HEK293T (cell line): ENCODE measurements at regions not wholly inside any gene's neighbourhood (a gene's known extent, or its start where the extent isn't known, plus 50 kb on each side); places are given as distances from the start of the nearest gene placed in this dataset.

Experiments
- CTCF ChIA-PET: fragments of 350-600 bp; formaldehyde crosslinking; extraction: SDS; loops from one replicate; lab custom pipeline; 2021; ENCODE audit warnings: antibody characterized with exemption, inconsistent platforms; lab: Yijun Ruan, JAX
- POLR2A ChIA-PET: fragments of 350-600 bp; formaldehyde crosslinking; extraction: SDS; loops from one replicate; lab custom pipeline; 2020; ENCODE audit warnings: antibody characterized with exemption, inconsistent platforms; lab: Yijun Ruan, JAX
- DNase-seq: peaks from one replicate; pipeline ENCODE4 v3.0.0; 2012; ENCODE audit warnings: mixed read lengths; ENCODE audit errors: extremely low spot score
- ARNT ChIP-seq: fragments of 450-650 bp; IDR thresholded peaks from 2 replicates; pipeline ENCODE4 v1.6.1; 2017; ENCODE audit warnings: mild to moderate bottlenecking
- BHLHE40 ChIP-seq: fragments of 450-650 bp; IDR thresholded peaks from 2 replicates; pipeline ENCODE4 v1.6.1; 2016; ENCODE audit warnings: mild to moderate bottlenecking, moderate library complexity, borderline replicate concordance
- CTBP1 ChIP-seq: fragments of 450-650 bp; IDR thresholded peaks from 2 replicates; pipeline ENCODE4 v1.6.1; 2016; ENCODE audit warnings: borderline replicate concordance
- ELF4 ChIP-seq: fragments of 450-650 bp; IDR thresholded peaks from 2 replicates; pipeline ENCODE4 v1.6.1; 2017; ENCODE audit warnings: antibody characterized with exemption
- FOXA1 ChIP-seq: fragments of 450-650 bp; IDR thresholded peaks from 2 replicates; pipeline ENCODE4 v1.6.1; 2016; ENCODE audit warnings: mild to moderate bottlenecking
- FOXK2 ChIP-seq: fragments of 450-650 bp; IDR thresholded peaks from 2 replicates; pipeline ENCODE4 v1.6.1; 2016; ENCODE audit warnings: mild to moderate bottlenecking
- FOXM1 ChIP-seq: fragments of 450-650 bp; IDR thresholded peaks from 2 replicates; pipeline ENCODE4 v1.6.1; 2017; ENCODE audit warnings: mild to moderate bottlenecking, borderline replicate concordance
- HDGF ChIP-seq: fragments of 450-650 bp; IDR thresholded peaks from 2 replicates; pipeline ENCODE4 v1.6.1; 2017; ENCODE audit warnings: antibody characterized with exemption, borderline replicate concordance
- L3MBTL2 ChIP-seq: fragments of 450-650 bp; conservative IDR thresholded peaks from 2 replicates; pipeline ENCODE4 v1.6.1; 2016; ENCODE audit warnings: mild to moderate bottlenecking
- LEF1 ChIP-seq: fragments of 450-650 bp; IDR thresholded peaks from 2 replicates; pipeline ENCODE4 v1.6.1; 2017; ENCODE audit warnings: mild to moderate bottlenecking, borderline replicate concordance
- NFRKB ChIP-seq: fragments of 450-650 bp; IDR thresholded peaks from 2 replicates; pipeline ENCODE4 v1.6.1; 2016; ENCODE audit warnings: mild to moderate bottlenecking, moderate library complexity
- PKNOX1 ChIP-seq: fragments of 450-650 bp; IDR thresholded peaks from 2 replicates; pipeline ENCODE4 v1.6.1; 2016
- SP1 ChIP-seq: fragments of 450-650 bp; IDR thresholded peaks from 2 replicates; pipeline ENCODE4 v1.6.1; 2017
- SUZ12 ChIP-seq: fragments of 450-650 bp; IDR thresholded peaks from 2 replicates; pipeline ENCODE4 v1.6.1; 2016; ENCODE audit warnings: mild to moderate bottlenecking
- TARDBP ChIP-seq: fragments of 450-650 bp; IDR thresholded peaks from 2 replicates; pipeline ENCODE4 v1.6.1; 2016
- ZNF384 ChIP-seq: fragments of 450-650 bp; IDR thresholded peaks from 2 replicates; pipeline ENCODE4 v1.6.1; 2016

GRCh38 chr2:57549642-57550102, 496.9 kb upstream of the VRK2 start:
- no peak for TF ChIP-seq ARNT
- no peak for TF ChIP-seq CTBP1
- TF ChIP-seq NFRKB, result no peak
- peak; percentile 60 for TF ChIP-seq PKNOX1
- TF ChIP-seq FOXA1, result no peak
- DNase-seq, result peak; percentile 17
- POLR2A ChIA-PET, result no interaction called here
- CTCF ChIA-PET, result interaction anchor here (1.3 kb wide), 1 partner anchor 14 kb away, joined by 5 read pairs; no protein-coding TSS in a partner anchor

- DNase-seq, result no peak
- ChIA-PET POLR2A (no interaction called here), CTCF (no interaction called here)
- TF ChIP-seq ARNT (no peak), FOXK2 (no peak), LEF1 (no peak), L3MBTL2 (no peak), FOXA1 (no peak), ELF4 (no peak), TARDBP (no peak), HDGF (no peak), CTBP1 (no peak), PKNOX1 (no peak), SP1 (no peak), ZNF384 (no peak)
These were observed 495.7 kb upstream of the VRK2 start for GRCh38 chr2:57550912-57551311.

GRCh38 chr2:57552885-57553284, 493.7 kb upstream of the VRK2 start:
- ChIA-PET POLR2A (no interaction called here), CTCF (no interaction called here)
- DNase-seq, result no peak
- TF ChIP-seq NFRKB, result no peak
- no peak for TF ChIP-seq ZNF384
- TF ChIP-seq FOXK2, result no peak
- TF ChIP-seq FOXA1, result no peak
- no peak for TF ChIP-seq SP1
- TF ChIP-seq LEF1, result no peak
- no peak for TF ChIP-seq TARDBP
- TF ChIP-seq FOXM1, result no peak
- TF ChIP-seq PKNOX1, result no peak
- no peak for TF ChIP-seq ELF4
- no peak for TF ChIP-seq ARNT
- no peak for TF ChIP-seq L3MBTL2
- TF ChIP-seq CTBP1, result no peak
- TF ChIP-seq HDGF, result no peak
- no peak for TF ChIP-seq BHLHE40
- TF ChIP-seq SUZ12, result no peak

DNA sequence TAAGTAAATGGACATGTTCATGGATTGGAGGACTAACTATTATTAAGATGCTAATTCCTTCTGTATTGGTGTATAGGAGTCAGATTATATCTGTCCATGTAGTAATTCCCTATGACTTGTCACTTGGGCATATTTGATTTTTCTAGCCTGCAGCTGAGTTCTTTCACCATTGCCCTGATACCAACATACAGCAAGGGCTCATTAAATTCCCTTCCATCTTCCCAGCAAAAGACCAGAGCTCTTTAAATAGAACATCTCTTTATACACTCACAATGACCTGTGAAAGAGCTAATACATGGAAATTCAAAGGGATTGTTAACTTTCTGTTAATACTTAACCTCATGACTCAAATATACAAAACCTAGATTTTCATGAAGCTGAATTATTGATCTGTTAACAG, 492.3 kb upstream of the VRK2 start:
- POLR2A ChIA-PET, result no interaction called here
- TF ChIP-seq FOXA1 (no peak), LEF1 (no peak), BHLHE40 (no peak), NFRKB (no peak)
- no peak for DNase-seq
- CTCF ChIA-PET, result no interaction called here

DNA sequence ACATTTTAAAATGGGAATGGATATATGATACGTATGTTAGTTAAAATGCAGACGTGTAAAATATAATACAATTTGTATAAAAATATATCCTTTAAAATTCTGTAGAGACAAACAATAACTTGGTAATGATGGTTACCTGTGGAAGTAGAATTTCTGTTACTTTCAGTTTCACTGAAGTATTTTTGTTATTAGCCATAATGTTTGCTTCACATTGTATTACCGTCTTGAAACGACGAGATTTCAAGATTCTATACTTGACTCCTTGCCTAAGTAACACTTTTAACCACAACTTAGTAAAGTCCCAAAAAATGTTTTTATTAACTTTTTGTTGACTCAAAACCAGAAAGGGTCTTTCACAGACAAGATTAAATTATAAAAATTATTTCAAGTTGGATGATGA, 488.3 kb upstream of the VRK2 start:
- no peak for DNase-seq
- TF ChIP-seq HDGF, result no peak
- no peak for TF ChIP-seq LEF1
- no peak for TF ChIP-seq NFRKB
- TF ChIP-seq FOXA1, result no peak
- TF ChIP-seq FOXM1, result no peak
- ChIA-PET CTCF (no interaction called here), POLR2A (no interaction called here)

DNA sequence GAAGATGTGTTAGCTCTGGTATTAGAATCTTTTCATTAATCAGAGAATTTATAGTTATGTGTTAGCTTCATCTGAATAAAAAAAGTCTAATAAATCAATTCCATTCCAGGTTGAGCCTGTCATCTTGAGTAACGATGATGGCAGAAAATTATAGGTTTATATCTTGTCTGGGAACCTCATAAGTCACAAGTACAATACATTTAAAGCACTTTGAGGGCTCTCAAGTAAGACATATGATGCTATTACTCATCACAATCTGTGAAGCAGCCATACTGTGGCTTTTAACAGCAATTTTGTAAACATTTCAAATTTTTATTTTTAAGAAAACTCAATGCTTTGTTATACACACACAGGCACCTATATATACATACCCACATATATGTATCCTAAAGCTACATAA, 484.1 kb upstream of the VRK2 start:
- no peak for DNase-seq
- TF ChIP-seq ZNF384 (no peak), LEF1 (no peak), CTBP1 (no peak), SP1 (no peak), PKNOX1 (no peak), BHLHE40 (no peak), ARNT (no peak), FOXA1 (no peak), L3MBTL2 (no peak), SUZ12 (no peak), FOXM1 (no peak), ELF4 (no peak), NFRKB (no peak)
- ChIA-PET CTCF (no interaction called here), POLR2A (no interaction called here)

GRCh38 chr2:57563015-57563414, 483.6 kb upstream of the VRK2 start:
- DNase-seq, result no peak
- TF ChIP-seq SP1 (no peak), ARNT (no peak), PKNOX1 (no peak), HDGF (no peak), FOXK2 (no peak), SUZ12 (no peak), CTBP1 (no peak), ELF4 (no peak), FOXA1 (no peak), TARDBP (no peak), LEF1 (no peak)
- POLR2A ChIA-PET, result no interaction called here
- CTCF ChIA-PET, result no interaction called here
